Tibial artery (tissue), 4 donors: ENCODE measurements at regions not wholly inside any gene's neighbourhood (a gene's known extent, or its start where the extent isn't known, plus 50 kb on each side); places are given as distances from the start of the nearest gene placed in this dataset.
A peak's percentile ranks its signal among the peaks of the same experiment; 100 is the strongest.
"Not testable (repeated sequence)": the region's sequence is repeated elsewhere in the genome, so short reads cannot be mapped to it uniquely, and the experiment has no call there.

ENCODE experiments used
- DNase-seq, 2 donors: peaks; one replicate each; pipeline ENCODE4 v3.0.0-alpha.2; 2019
- H3K27ac ChIP-seq, 2 donors: fragments of 200-600 bp; sonication (generic) in 1 of 2; 1 replicate in 1 of 2; 2 replicates in 1 of 2; pipeline ENCODE4 v1.5.1; 2018 to 2019; ENCODE audit warnings: mild to moderate bottlenecking in 1 of 2
- H3K27me3 ChIP-seq, 2 donors: fragments of 200-600 bp; sonication (generic) in 1 of 2; one replicate each; pipeline versions ENCODE4 v1.5.1 to v1.6.0; 2016 to 2019
- H3K36me3 ChIP-seq, 3 donors: fragments of 200-600 bp; sonication (generic) in 2 of 3; one replicate each; pipeline ENCODE4 v1.5.1; 2016 to 2019; ENCODE audit warnings: mild to moderate bottlenecking in 2 of 3
- H3K4me1 ChIP-seq, 4 donors: fragments of 200-600 bp; sonication (generic) in 2 of 4; 1 replicate in 3 of 4; 2 replicates in 1 of 4; pipeline ENCODE4 v1.5.1; 2016 to 2019
- H3K4me3 ChIP-seq, 2 donors: fragments of 200-600 bp; sonication (generic) in 1 of 2; 1 replicate in 1 of 2; 2 replicates in 1 of 2; pipeline ENCODE4 v1.5.1; 2018 to 2019; ENCODE audit warnings: mild to moderate bottlenecking in 2 of 2
- H3K9me3 ChIP-seq, 3 donors: fragments of 200-600 bp; sonication (generic) in 1 of 3; one replicate each; pipeline ENCODE4 v1.5.1; 2016 to 2019
- CTCF ChIP-seq, 2 experiments: fragments of 200-600 bp in 1 of 2; fragments of 450-650 bp in 1 of 2; IDR thresholded peaks; one replicate each; pipeline ENCODE4 v1.5.1; 2017 to 2019; ENCODE audit warnings: antibody characterized with exemption in 2 of 2, mild to moderate bottlenecking in 1 of 2, moderate library complexity in 1 of 2
- intact Hi-C: fragments of 100-400 bp; cut with DNase I; formaldehyde crosslinking; loops from one replicate; pipeline ENCODE4 v1.15.0; 2023; ENCODE audit warnings: low total_unique reads

- no peak for TF ChIP-seq CTCF (IDR thresholded peaks at IDR 0.05)
- intact Hi-C loops: no loop called here
- Histone ChIP-seq H3K4me1 (no peaks in the 10 kb centered on the region), H3K27me3 (no peaks in the 10 kb centered on the region), H3K36me3 (no peaks in the 10 kb centered on the region), H3K27ac (peak overlapping the region; percentile 22), H3K9me3 (peaks cover 0 to 7% (median 0%) of the 10 kb centered on the region in 3 donors), H3K4me3 (no peak overlapping the region)
- DNase-seq: no peak
Observed at GRCh38 chr2:105487142-105488069, 88.6 kb upstream of the FHL2 start.

GRCh38 chr2:105486762-105487141 is 87.9 kb upstream of the FHL2 start:
- Histone ChIP-seq H3K27me3 (no peaks in the 10 kb centered on the region), H3K27ac (no peak overlapping the region), H3K9me3 (peaks cover 0 to under 1% (median 0%) of the 10 kb centered on the region in 3 donors), H3K4me1 (no peaks in the 10 kb centered on the region), H3K36me3 (no peaks in the 10 kb centered on the region), H3K4me3 (no peak overlapping the region)
- intact Hi-C loops: no loop called here
- DNase-seq: no peak
- no peak for TF ChIP-seq CTCF (IDR thresholded peaks at IDR 0.05)

- Histone ChIP-seq H3K4me3 (no peak overlapping the region), H3K4me1 (peaks cover 0 to 1% (median 0%) of the 10 kb centered on the region in 4 donors), H3K27me3 (peaks cover 0 to 2% of the 10 kb centered on the region in 2 donors), H3K27ac (no peak overlapping the region), H3K36me3 (no peaks in the 10 kb centered on the region), H3K9me3 (no peaks in the 10 kb centered on the region)
- intact Hi-C loops: no loop called here
- no peak for TF ChIP-seq CTCF (IDR thresholded peaks at IDR 0.05)
- DNase-seq: no peak
Observed at GRCh38 chr2:105478670-105479069, 79.8 kb upstream of the FHL2 start.

- intact Hi-C loops, H3K27ac ChIP-seq, DNase-seq, H3K36me3 ChIP-seq, H3K27me3 ChIP-seq, H3K4me3 ChIP-seq, H3K9me3 ChIP-seq: not testable (repeated sequence)
- peaks cover 0 to 12% (median 0%) of the 10 kb centered on the region in 4 donors for H3K4me1 ChIP-seq
Observed at GRCh38 chr2:105477050-105477620, 78.3 kb upstream of the FHL2 start.

GRCh38 chr2:105473011-105473410 is 74.2 kb upstream of the FHL2 start:
- Histone ChIP-seq H3K27ac (no peak overlapping the region), H3K4me3 (no peak overlapping the region), H3K4me1 (peaks cover 0 to 14% (median 0%) of the 10 kb centered on the region in 4 donors), H3K9me3 (no peaks in the 10 kb centered on the region), H3K27me3 (no peaks in the 10 kb centered on the region), H3K36me3 (no peaks in the 10 kb centered on the region)
- no peak for DNase-seq
- intact Hi-C loops: no loop called here
- TF ChIP-seq CTCF (IDR thresholded peaks at IDR 0.05): no peak

GRCh38 chr2:105470979-105471378 is 72.1 kb upstream of the FHL2 start:
- no peak for DNase-seq
- Histone ChIP-seq H3K27ac (no peak overlapping the region), H3K9me3 (no peaks in the 10 kb centered on the region), H3K27me3 (no peaks in the 10 kb centered on the region), H3K4me3 (no peak overlapping the region), H3K4me1 (peaks cover 0 to 14% (median 0%) of the 10 kb centered on the region in 4 donors), H3K36me3 (no peaks in the 10 kb centered on the region)
- no peak for TF ChIP-seq CTCF (IDR thresholded peaks at IDR 0.05)
- intact Hi-C loops: no loop called here
